DOHH2 (cell line): ENCODE measurements at regions not wholly inside any gene's neighbourhood (a gene's known extent, or its start where the extent isn't known, plus 50 kb on each side); places are given as distances from the start of the nearest gene placed in this dataset.

Source experiments
- H3F3A ChIP-seq: fragments of 200-600 bp; sonication (generic), shearing (Covaris generic); 2 replicates; pipeline ENCODE4 v1.6.0; 2016; ENCODE audit warnings: antibody characterized with exemption, mild to moderate bottlenecking; ENCODE audit not compliant: control insufficient read depth, insufficient read depth
- H3K27ac ChIP-seq: fragments of 200-600 bp; sonication (generic); 2 replicates; pipeline ENCODE4 v1.5.1; 2014; ENCODE audit warnings: low read depth, mild to moderate bottlenecking, low read length, moderate library complexity
- H3K27me3 ChIP-seq: fragments of 200-600 bp; sonication (generic); 2 replicates; pipeline ENCODE4 v1.6.1; 2014; ENCODE audit warnings: mild to moderate bottlenecking, low read length, mixed read lengths; ENCODE audit not compliant: control insufficient read depth
- H3K36me3 ChIP-seq: fragments of 200-600 bp; sonication (generic); 2 replicates; pipeline ENCODE4 v1.6.1; 2014; ENCODE audit warnings: mild to moderate bottlenecking, low read length, moderate library complexity, mixed read lengths; ENCODE audit not compliant: control insufficient read depth
- H3K4me1 ChIP-seq: fragments of 200-600 bp; sonication (generic); 2 replicates; pipeline ENCODE4 v1.6.1; 2014; ENCODE audit warnings: mild to moderate bottlenecking, low read length, mixed read lengths; ENCODE audit not compliant: control insufficient read depth
- H3K4me2 ChIP-seq: fragments of 200-600 bp; sonication (generic); 2 replicates; pipeline ENCODE4 v1.6.0; 2014; ENCODE audit warnings: mild to moderate bottlenecking, low read length, moderate library complexity
- H3K4me3 ChIP-seq: fragments of 200-600 bp; sonication (generic); 2 replicates; pipeline ENCODE4 v1.5.1; 2014; ENCODE audit warnings: mild to moderate bottlenecking, low read length, mixed read lengths
- H3K79me2 ChIP-seq: fragments of 200-600 bp; sonication (generic); 2 replicates; pipeline ENCODE4 v1.6.1; 2014; ENCODE audit warnings: mild to moderate bottlenecking, low read length, mixed read lengths; ENCODE audit not compliant: control insufficient read depth
- H3K9me2 ChIP-seq: fragments of 200-600 bp; sonication (generic); replicated peaks from 2 replicates; pipeline ENCODE4 v1.6.1; 2014; ENCODE audit warnings: mild to moderate bottlenecking, low read length, mixed read lengths; ENCODE audit not compliant: control insufficient read depth
- H3K9me3 ChIP-seq: fragments of 200-600 bp; sonication (generic); 2 replicates; pipeline ENCODE4 v1.6.1; 2014; ENCODE audit warnings: antibody characterized with exemption, low read length, mixed read lengths; ENCODE audit not compliant: control insufficient read depth, insufficient read depth
- H4K20me1 ChIP-seq: fragments of 200-600 bp; sonication (generic); 2 replicates; pipeline ENCODE4 v1.6.0; 2014; ENCODE audit warnings: low read depth, mild to moderate bottlenecking, antibody characterized with exemption, low read length, moderate library complexity; ENCODE audit not compliant: control insufficient read depth, insufficient read depth
- EZH2phosphoT487 ChIP-seq: fragments of 200-600 bp; sonication (generic); IDR thresholded peaks from 2 replicates; pipeline ENCODE4 v1.6.1; 2017; ENCODE audit warnings: borderline replicate concordance, mild to moderate bottlenecking, antibody characterized with exemption, low read length, moderate library complexity, mixed read lengths
- TF ChIP-seq, protein P1 (sequence below): fragments of 200-600 bp; sonication (generic); IDR thresholded peaks from one replicate; pipeline ENCODE4 v1.5.1; 2014; ENCODE audit warnings: antibody characterized with exemption, mild to moderate bottlenecking, low read depth, low read length; ENCODE audit not compliant: poor library complexity, severe bottlenecking

GRCh38 chr6:4271761-4272470, 136.5 kb upstream of the ECI2 start:
- Histone ChIP-seq H3K36me3 (no peaks in the 10 kb centered on the region), H3K27ac (no peak overlapping the region), H3K9me2 (no peaks in the 10 kb centered on the region), H3F3A (no peaks in the 10 kb centered on the region), H3K27me3 (no peaks in the 10 kb centered on the region), H3K4me3 (no peak overlapping the region), H3K9me3 (no peaks in the 10 kb centered on the region), H3K4me1 (no peaks in the 10 kb centered on the region), H4K20me1 (no peaks in the 10 kb centered on the region), H3K79me2 (no peaks in the 10 kb centered on the region), H3K4me2 (no peak overlapping the region)
- no peak for TF ChIP-seq EZH2phosphoT487
- TF ChIP-seq, protein P1, sequence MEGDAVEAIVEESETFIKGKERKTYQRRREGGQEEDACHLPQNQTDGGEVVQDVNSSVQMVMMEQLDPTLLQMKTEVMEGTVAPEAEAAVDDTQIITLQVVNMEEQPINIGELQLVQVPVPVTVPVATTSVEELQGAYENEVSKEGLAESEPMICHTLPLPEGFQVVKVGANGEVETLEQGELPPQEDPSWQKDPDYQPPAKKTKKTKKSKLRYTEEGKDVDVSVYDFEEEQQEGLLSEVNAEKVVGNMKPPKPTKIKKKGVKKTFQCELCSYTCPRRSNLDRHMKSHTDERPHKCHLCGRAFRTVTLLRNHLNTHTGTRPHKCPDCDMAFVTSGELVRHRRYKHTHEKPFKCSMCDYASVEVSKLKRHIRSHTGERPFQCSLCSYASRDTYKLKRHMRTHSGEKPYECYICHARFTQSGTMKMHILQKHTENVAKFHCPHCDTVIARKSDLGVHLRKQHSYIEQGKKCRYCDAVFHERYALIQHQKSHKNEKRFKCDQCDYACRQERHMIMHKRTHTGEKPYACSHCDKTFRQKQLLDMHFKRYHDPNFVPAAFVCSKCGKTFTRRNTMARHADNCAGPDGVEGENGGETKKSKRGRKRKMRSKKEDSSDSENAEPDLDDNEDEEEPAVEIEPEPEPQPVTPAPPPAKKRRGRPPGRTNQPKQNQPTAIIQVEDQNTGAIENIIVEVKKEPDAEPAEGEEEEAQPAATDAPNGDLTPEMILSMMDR, result no peak

DNA sequence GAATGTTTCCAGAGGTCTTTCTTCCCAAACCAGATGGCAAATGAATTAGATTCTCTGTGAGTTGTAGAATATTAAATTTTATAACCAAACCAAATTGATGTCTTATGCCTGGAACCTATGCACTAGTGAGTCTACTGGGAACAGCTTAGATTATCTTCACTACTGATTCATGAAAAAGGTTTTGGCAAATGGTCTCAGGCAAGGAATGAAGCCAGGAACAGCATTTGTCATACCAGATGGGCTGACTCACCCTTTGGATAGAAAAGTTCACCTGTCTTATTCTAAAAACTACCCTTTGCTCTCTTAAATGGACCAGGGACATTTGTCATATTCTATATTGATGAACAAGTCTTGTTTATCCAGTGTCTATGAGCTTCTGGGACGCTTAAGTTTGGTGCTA, 135.4 kb upstream of the ECI2 start:
- no peak overlapping the region for H3K4me2 ChIP-seq
- no peaks in the 10 kb centered on the region for H3K9me3 ChIP-seq
- no peaks in the 10 kb centered on the region for H3K79me2 ChIP-seq
- no peak for TF ChIP-seq EZH2phosphoT487
- no peaks in the 10 kb centered on the region for H3K4me1 ChIP-seq
- no peak overlapping the region for H3K27ac ChIP-seq
- no peaks in the 10 kb centered on the region for H3K9me2 ChIP-seq
- no peaks in the 10 kb centered on the region for H3K36me3 ChIP-seq
- H3K4me3 ChIP-seq, result no peak overlapping the region
- H3F3A ChIP-seq, result no peaks in the 10 kb centered on the region
- no peaks in the 10 kb centered on the region for H3K27me3 ChIP-seq
- no peaks in the 10 kb centered on the region for H4K20me1 ChIP-seq

DNA sequence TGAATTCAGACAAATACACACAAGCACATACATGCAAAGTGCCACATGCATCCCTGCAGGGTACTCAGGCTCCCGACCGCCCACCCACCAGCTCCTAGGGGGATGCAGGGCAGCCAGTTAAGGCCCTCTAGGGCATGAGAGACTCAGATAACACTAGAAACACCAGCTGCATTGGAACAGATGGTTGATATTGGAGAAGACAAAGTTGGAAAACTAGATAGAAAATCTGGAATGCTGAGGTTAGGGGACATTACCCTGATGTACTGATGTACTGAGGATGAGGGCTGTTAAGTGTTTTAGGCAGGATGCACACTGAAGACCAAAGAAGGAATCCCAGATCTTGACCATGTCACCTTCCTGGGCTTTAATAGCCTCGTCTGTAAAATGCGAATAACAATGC, 134.6 kb upstream of the ECI2 start:
- H3K4me3 ChIP-seq, result no peak overlapping the region
- no peaks in the 10 kb centered on the region for H4K20me1 ChIP-seq
- no peaks in the 10 kb centered on the region for H3K27me3 ChIP-seq
- TF ChIP-seq EZH2phosphoT487, result no peak
- TF ChIP-seq, protein P1, result no peak
- H3K9me3 ChIP-seq, result no peaks in the 10 kb centered on the region
- no peak overlapping the region for H3K27ac ChIP-seq
- H3K4me2 ChIP-seq, result no peak overlapping the region
- no peaks in the 10 kb centered on the region for H3K4me1 ChIP-seq
- no peaks in the 10 kb centered on the region for H3K9me2 ChIP-seq
- H3F3A ChIP-seq, result no peaks in the 10 kb centered on the region
- H3K36me3 ChIP-seq, result no peaks in the 10 kb centered on the region
- H3K79me2 ChIP-seq, result no peaks in the 10 kb centered on the region

DNA sequence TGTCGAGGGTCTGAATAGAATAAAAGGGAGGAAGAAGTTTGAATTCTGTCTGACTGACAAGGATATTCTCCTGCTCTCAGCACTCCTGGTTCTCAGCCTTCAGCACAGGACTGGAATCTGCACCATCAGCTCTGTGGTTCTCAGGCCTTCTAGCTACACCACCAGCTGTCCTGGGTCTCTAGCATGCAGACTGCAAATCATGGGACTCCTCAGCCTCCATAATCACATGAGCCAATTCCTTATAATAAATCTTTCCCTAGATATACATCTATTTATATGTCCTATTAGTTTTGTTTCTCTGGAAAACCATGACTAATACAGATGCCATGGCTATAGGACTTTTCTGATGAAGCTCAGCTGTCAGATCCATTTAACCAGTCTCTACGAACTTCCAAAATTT, 132.8 kb upstream of the ECI2 start:
- no peak overlapping the region for H3K4me2 ChIP-seq
- H3K27me3 ChIP-seq, result no peaks in the 10 kb centered on the region
- no peaks in the 10 kb centered on the region for H3K79me2 ChIP-seq
- H3K9me3 ChIP-seq, result no peaks in the 10 kb centered on the region
- no peak overlapping the region for H3K4me3 ChIP-seq
- H3K36me3 ChIP-seq, result no peaks in the 10 kb centered on the region
- no peak overlapping the region for H3K27ac ChIP-seq
- no peaks in the 10 kb centered on the region for H3K4me1 ChIP-seq
- H4K20me1 ChIP-seq, result no peaks in the 10 kb centered on the region
- no peaks in the 10 kb centered on the region for H3F3A ChIP-seq
- no peak for TF ChIP-seq EZH2phosphoT487
- TF ChIP-seq, protein P1, result no peak
- no peaks in the 10 kb centered on the region for H3K9me2 ChIP-seq
